ENCODE measurements at regions not wholly inside any gene's neighbourhood (a gene's known extent, or its start where the extent isn't known, plus 50 kb on each side); places are given as distances from the start of the nearest gene placed in this dataset.

GRCh38 chr4:27770895-27771294 is 910.3 kb downstream of the STIM2 start:
- TF ChIP-seq, protein P1, sequence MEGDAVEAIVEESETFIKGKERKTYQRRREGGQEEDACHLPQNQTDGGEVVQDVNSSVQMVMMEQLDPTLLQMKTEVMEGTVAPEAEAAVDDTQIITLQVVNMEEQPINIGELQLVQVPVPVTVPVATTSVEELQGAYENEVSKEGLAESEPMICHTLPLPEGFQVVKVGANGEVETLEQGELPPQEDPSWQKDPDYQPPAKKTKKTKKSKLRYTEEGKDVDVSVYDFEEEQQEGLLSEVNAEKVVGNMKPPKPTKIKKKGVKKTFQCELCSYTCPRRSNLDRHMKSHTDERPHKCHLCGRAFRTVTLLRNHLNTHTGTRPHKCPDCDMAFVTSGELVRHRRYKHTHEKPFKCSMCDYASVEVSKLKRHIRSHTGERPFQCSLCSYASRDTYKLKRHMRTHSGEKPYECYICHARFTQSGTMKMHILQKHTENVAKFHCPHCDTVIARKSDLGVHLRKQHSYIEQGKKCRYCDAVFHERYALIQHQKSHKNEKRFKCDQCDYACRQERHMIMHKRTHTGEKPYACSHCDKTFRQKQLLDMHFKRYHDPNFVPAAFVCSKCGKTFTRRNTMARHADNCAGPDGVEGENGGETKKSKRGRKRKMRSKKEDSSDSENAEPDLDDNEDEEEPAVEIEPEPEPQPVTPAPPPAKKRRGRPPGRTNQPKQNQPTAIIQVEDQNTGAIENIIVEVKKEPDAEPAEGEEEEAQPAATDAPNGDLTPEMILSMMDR (conservative IDR thresholded peaks at IDR 0.05), result no peak
- no peak for TF ChIP-seq EZH2 (IDR thresholded peaks at IDR 0.05; ENCODE audit: low read depth)
